Subcutaneous abdominal adipose tissue (tissue), 5 donors: ENCODE measurements at regions not wholly inside any gene's neighbourhood (a gene's known extent, or its start where the extent isn't known, plus 50 kb on each side); places are given as distances from the start of the nearest gene placed in this dataset.
"Not testable (repeated sequence)": the region's sequence is repeated elsewhere in the genome, so short reads cannot be mapped to it uniquely, and the experiment has no call there.

Experiments
- H3K27ac ChIP-seq: one replicate; pipeline ENCODE4 v1.7.0; 2013; ENCODE audit warnings: low read depth, mild to moderate bottlenecking, inconsistent platforms, low read length, moderate library complexity
- H3K27me3 ChIP-seq, 5 donors: one replicate each; pipeline ENCODE4 v1.7.0; 2013; ENCODE audit warnings: low read length in 5 of 5, inconsistent platforms in 1 of 5; ENCODE audit not compliant: control insufficient read depth in 5 of 5, insufficient read depth in 4 of 5
- H3K36me3 ChIP-seq, 5 donors: one replicate each; pipeline ENCODE4 v1.7.0; 2013; ENCODE audit warnings: low read length in 5 of 5; ENCODE audit not compliant: control insufficient read depth in 5 of 5, insufficient read depth in 5 of 5
- H3K4me1 ChIP-seq, 5 donors: one replicate each; pipeline ENCODE4 v1.7.0; 2013; ENCODE audit warnings: low read length in 5 of 5, mild to moderate bottlenecking in 3 of 5, moderate library complexity in 1 of 5; ENCODE audit not compliant: control insufficient read depth in 5 of 5, insufficient read depth in 5 of 5
- H3K4me3 ChIP-seq, 5 donors: one replicate each; pipeline ENCODE4 v1.7.0; 2013; ENCODE audit warnings: low read length in 5 of 5, low read depth in 1 of 5
- H3K9ac ChIP-seq, 5 donors: one replicate each; pipeline ENCODE4 v1.7.0; 2013; ENCODE audit warnings: low read length in 5 of 5, mild to moderate bottlenecking in 4 of 5, moderate library complexity in 3 of 5
- H3K9me3 ChIP-seq, 5 donors: one replicate each; pipeline ENCODE4 v1.7.0; 2013; ENCODE audit warnings: low read length in 5 of 5; ENCODE audit not compliant: control insufficient read depth in 5 of 5
- donor health status: healthy.
- donor health status: healthy.
- donor health status: healthy.
- donor health status: healthy.
- donor health status: healthy.

GRCh38 chrX:55813150-55813549, 95.6 kb downstream of the RRAGB start:
- no peak overlapping the region for H3K4me3 ChIP-seq
- no peak overlapping the region for H3K27ac ChIP-seq
- H3K9me3 ChIP-seq = peaks cover 0 to 21% (median 5%) of the 10 kb centered on the region in 5 donors
- no peaks in the 10 kb centered on the region for H3K4me1 ChIP-seq
- H3K36me3 ChIP-seq = no peaks in the 10 kb centered on the region
- no peak overlapping the region for H3K9ac ChIP-seq
- H3K27me3 ChIP-seq = peaks cover 3 to 8% (median 5%) of the 10 kb centered on the region in 5 donors

GRCh38 chrX:55815546-55815945, 98.0 kb downstream of the RRAGB start:
- H3K27me3 ChIP-seq = peaks cover 3 to 10% (median 8%) of the 10 kb centered on the region in 5 donors
- no peak overlapping the region for H3K9ac ChIP-seq
- no peaks in the 10 kb centered on the region for H3K36me3 ChIP-seq
- H3K27ac ChIP-seq = no peak overlapping the region
- H3K4me3 ChIP-seq = no peak overlapping the region
- H3K4me1 ChIP-seq = no peaks in the 10 kb centered on the region
- peaks cover 0 to 19% (median 5%) of the 10 kb centered on the region in 5 donors for H3K9me3 ChIP-seq

GRCh38 chrX:55816023-55816422, 98.5 kb downstream of the RRAGB start:
- Histone ChIP-seq H3K27me3 (peaks cover 3 to 10% (median 8%) of the 10 kb centered on the region in 5 donors), H3K9ac (no peak overlapping the region), H3K4me1 (no peaks in the 10 kb centered on the region), H3K4me3 (no peak overlapping the region), H3K36me3 (no peaks in the 10 kb centered on the region), H3K9me3 (peaks cover 0 to 19% (median 5%) of the 10 kb centered on the region in 5 donors), H3K27ac (no peak overlapping the region)

- H3K27ac ChIP-seq = no peak overlapping the region
- H3K4me1 ChIP-seq = no peaks in the 10 kb centered on the region
- H3K9ac ChIP-seq = no peak overlapping the region
- no peak overlapping the region for H3K4me3 ChIP-seq
- H3K9me3 ChIP-seq = peaks cover 0 to 12% (median 8%) of the 10 kb centered on the region in 5 donors
- no peaks in the 10 kb centered on the region for H3K36me3 ChIP-seq
- H3K27me3 ChIP-seq = peaks cover 0 to 4% (median 3%) of the 10 kb centered on the region in 5 donors
These were observed 101.3 kb downstream of the RRAGB start for GRCh38 chrX:55818673-55819375.

GRCh38 chrX:55839485-55839884, 121.9 kb downstream of the RRAGB start:
- H3K4me1 ChIP-seq = no peaks in the 10 kb centered on the region
- no peak overlapping the region for H3K9ac ChIP-seq
- peaks cover 0 to 8% (median 4%) of the 10 kb centered on the region in 5 donors for H3K27me3 ChIP-seq
- peaks cover 0 to 9% (median 3%) of the 10 kb centered on the region in 5 donors for H3K9me3 ChIP-seq
- no peak overlapping the region for H3K4me3 ChIP-seq
- no peak overlapping the region for H3K27ac ChIP-seq
- no peaks in the 10 kb centered on the region for H3K36me3 ChIP-seq

- H3K36me3 ChIP-seq = no peaks in the 10 kb centered on the region
- peaks cover 0 to 8% (median 4%) of the 10 kb centered on the region in 5 donors for H3K27me3 ChIP-seq
- no peaks in the 10 kb centered on the region for H3K4me1 ChIP-seq
- no peak overlapping the region for H3K9ac ChIP-seq
- H3K4me3 ChIP-seq = no peak overlapping the region
- H3K9me3 ChIP-seq = peaks cover 0 to 11% (median 3%) of the 10 kb centered on the region in 5 donors
- H3K27ac ChIP-seq = no peak overlapping the region
These were observed 124.6 kb downstream of the RRAGB start for GRCh38 chrX:55841962-55842752.

- H3K27ac ChIP-seq, H3K9me3 ChIP-seq, H3K27me3 ChIP-seq, H3K4me3 ChIP-seq, H3K36me3 ChIP-seq, H3K4me1 ChIP-seq, H3K9ac ChIP-seq: not testable (repeated sequence)
These were observed 149.2 kb downstream of the RRAGB start for GRCh38 chrX:55866779-55867178.

GRCh38 chrX:55867181-55867651, 149.7 kb downstream of the RRAGB start:
- no peak overlapping the region for H3K9ac ChIP-seq
- no peaks in the 10 kb centered on the region for H3K36me3 ChIP-seq
- no peaks in the 10 kb centered on the region for H3K27me3 ChIP-seq
- no peak overlapping the region for H3K4me3 ChIP-seq
- H3K27ac ChIP-seq = no peak overlapping the region
- H3K4me1 ChIP-seq = no peaks in the 10 kb centered on the region
- H3K9me3 ChIP-seq = peaks cover 0 to 8% (median 2%) of the 10 kb centered on the region in 5 donors

- no peaks in the 10 kb centered on the region for H3K27me3 ChIP-seq
- H3K9ac ChIP-seq = no peak overlapping the region
- H3K4me1 ChIP-seq = no peaks in the 10 kb centered on the region
- no peak overlapping the region for H3K4me3 ChIP-seq
- no peaks in the 10 kb centered on the region for H3K36me3 ChIP-seq
- peaks cover 0 to 8% (median 2%) of the 10 kb centered on the region in 5 donors for H3K9me3 ChIP-seq
- H3K27ac ChIP-seq = no peak overlapping the region
These were observed 150.2 kb downstream of the RRAGB start for GRCh38 chrX:55867708-55868107.

- H3K36me3 ChIP-seq = no peaks in the 10 kb centered on the region
- H3K27me3 ChIP-seq = peaks cover 0 to 6% (median 3%) of the 10 kb centered on the region in 5 donors
- no peak overlapping the region for H3K27ac ChIP-seq
- H3K4me3 ChIP-seq = no peak overlapping the region
- H3K9ac ChIP-seq = no peak overlapping the region
- H3K9me3 ChIP-seq = peaks cover 0 to 29% (median 2%) of the 10 kb centered on the region in 5 donors
- H3K4me1 ChIP-seq = no peaks in the 10 kb centered on the region
These were observed 157.3 kb downstream of the RRAGB start for GRCh38 chrX:55874807-55875206.
